GM19035 (cell line): ENCODE measurements at regions not wholly inside any gene's neighbourhood (a gene's known extent, or its start where the extent isn't known, plus 50 kb on each side); places are given as distances from the start of the nearest gene placed in this dataset.
"Not testable (repeated sequence)": the region's sequence is repeated elsewhere in the genome, so short reads cannot be mapped to it uniquely, and the experiment has no call there.

ENCODE experiments used
- ATAC-seq: cut with Tn5 transposase; IDR thresholded peaks from one replicate; pipeline ENCODE4 v1.9.1; 2021; ENCODE audit not compliant: unreplicated experiment

DNA sequence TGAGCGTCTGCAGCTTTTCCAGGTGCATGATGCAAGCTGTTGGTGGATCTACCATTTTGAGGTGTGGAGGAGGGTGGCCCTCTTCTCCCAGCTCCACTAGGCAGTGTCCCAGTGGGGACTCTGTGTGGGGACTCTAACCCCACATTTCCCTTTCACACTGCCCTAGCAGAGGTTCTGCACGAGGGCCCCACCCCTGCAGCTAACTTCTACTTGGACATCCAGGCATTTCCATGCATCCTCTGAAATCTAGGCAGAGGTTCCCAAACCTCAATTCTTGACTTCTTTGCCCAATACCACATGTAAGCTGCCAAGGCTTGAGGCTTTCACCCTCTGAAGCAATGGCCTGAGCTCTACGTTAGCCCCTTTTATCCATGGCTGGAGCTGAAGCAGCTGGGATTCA lies 61.4 kb upstream of the HGFAC start:
- ATAC-seq, result not testable (repeated sequence)

- not testable (repeated sequence) for ATAC-seq
Measured at GRCh38 chr4:3381208-3381607, 60.6 kb upstream of the HGFAC start.

GRCh38 chr4:3382251-3382650 lies 59.5 kb upstream of the HGFAC start:
- ATAC-seq, result no peak

DNA sequence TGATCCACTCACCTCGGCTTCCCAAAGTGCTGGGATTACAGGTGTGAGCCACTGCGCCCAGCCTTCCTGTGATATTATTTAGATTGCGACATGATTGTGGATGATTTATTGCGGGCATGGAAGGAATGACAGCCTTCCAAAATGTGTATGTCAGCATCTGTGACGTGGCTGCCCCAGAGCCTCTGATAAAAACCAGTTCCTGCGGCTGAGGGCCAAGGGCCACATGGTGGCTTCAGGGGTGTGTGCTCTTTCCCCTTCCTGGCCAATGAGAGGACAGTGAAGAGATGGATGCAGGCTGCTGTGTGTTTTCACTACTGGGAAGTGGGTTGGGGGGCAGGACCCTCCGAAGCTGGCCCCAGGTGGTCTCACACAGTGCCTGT lies 57.4 kb upstream of the HGFAC start:
- ATAC-seq, result no peak

GRCh38 chr4:3384771-3385710 lies 56.7 kb upstream of the HGFAC start:
- no peak for ATAC-seq

DNA sequence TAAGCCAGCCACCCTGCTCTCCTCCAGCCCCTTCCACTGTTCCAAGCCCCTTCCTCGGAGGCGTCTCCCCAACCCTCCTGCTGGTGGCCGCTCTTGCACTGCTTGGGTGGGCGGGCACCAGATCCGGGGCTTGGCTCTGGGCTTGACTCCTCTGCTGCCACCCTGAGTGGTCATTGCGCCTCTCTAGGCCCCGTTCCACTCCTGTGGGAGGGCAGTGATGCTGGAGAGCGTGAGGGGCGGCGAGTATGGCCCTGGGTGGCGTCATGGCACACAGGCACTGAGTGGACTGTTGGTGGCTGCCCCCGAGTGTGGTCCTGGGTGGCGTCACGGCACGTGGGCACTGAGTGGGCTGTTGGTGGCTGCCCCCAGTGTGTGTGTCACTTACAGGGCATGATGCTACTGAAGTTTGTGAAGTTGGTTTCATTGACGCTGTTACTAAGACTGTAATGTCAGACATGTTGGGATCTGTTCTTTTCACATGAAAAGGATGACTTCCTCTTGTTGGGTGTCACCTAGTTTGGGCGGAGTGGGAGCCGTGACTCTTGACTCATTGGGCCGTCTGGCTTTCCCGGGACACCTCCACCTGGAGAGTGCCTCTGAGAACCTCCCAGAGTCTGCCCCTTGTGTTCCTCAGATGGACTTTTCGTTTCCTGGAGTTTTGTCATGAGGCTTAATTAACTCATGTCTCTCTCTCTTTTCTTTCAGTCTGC lies 55.9 kb upstream of the HGFAC start:
- no peak for ATAC-seq

DNA sequence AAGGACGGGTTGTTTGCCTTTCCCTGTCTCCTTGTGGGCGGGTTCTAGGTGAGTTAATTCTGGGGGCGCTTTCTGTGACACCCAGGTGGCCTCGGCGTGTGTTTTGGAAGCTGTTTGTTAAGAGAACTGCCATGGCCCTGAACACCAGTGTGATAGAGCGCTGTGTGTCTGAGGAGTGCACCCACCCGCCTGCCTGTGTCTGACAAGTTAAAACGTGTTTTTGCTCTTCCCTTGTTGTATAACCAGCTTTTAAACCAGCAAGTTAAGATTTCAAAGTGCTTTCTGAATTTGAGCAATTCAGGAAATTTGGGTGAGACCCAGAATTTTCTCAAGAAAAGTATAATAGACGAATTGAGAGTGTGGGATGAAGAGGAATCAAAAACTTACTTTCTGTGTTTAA lies 55.2 kb upstream of the HGFAC start:
- ATAC-seq, result no peak

DNA sequence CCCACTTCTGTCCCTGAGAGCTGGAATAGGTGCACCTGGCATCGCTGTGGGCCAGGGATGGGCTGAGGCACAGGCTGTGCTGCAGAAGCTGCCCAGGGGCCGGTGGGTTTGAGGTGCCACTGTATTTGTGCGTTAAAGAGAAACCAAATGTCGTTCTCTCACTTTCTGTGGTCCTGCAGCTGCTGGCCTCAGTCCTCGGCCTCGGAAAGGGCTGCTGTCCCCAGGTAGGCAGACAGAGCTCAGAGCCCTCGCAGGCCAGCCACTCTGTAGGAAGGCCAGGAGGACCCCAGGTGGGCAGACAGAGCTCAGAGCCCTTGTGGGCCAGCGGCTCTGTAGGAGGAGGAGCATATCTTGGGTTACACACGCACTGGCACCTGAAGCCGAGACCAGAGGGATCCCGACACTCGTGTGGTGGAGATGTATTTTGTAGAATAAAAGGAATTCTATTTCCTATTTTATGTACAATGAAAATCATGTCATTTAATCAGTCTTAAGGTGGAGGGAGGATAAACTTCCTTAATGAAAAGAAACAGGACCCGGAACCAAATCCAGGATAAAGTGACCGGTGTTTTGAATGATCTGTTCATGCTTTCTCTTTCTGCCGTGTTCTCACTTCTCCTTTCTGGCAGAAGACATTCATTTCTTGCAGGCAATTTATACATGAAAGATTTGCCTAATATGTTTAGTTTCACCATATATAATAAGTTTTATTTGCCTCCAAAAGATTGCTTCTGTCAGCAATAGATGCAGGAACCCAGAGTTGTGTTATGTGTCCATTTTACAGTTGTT lies 54.4 kb upstream of the HGFAC start:
- peak; percentile 67 for ATAC-seq

DNA sequence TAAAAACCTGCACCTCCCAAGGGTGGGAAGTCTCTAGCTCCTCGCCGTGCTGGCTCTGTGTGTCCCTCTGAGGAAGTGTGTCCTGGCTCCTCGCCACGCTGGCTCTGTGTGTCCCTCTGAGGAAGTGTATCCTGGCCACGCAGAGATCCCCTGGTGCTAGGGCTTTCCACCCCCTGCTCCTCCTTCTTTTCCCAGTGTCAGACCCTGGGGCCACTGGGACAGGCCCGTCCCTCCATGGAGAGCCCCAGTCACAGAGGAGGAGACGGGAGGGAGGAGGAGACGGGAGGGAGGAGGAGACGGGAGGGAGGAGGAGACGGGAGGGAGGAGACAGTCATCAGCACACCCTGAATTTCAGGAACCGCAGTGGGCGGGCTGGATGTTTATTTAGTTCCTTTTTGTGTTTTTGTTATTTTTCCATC lies 53.8 kb upstream of the HGFAC start:
- ATAC-seq, result peak; percentile 25

GRCh38 chr4:3388471-3389232 lies 53.1 kb upstream of the HGFAC start:
- peak; percentile 59 for ATAC-seq

DNA sequence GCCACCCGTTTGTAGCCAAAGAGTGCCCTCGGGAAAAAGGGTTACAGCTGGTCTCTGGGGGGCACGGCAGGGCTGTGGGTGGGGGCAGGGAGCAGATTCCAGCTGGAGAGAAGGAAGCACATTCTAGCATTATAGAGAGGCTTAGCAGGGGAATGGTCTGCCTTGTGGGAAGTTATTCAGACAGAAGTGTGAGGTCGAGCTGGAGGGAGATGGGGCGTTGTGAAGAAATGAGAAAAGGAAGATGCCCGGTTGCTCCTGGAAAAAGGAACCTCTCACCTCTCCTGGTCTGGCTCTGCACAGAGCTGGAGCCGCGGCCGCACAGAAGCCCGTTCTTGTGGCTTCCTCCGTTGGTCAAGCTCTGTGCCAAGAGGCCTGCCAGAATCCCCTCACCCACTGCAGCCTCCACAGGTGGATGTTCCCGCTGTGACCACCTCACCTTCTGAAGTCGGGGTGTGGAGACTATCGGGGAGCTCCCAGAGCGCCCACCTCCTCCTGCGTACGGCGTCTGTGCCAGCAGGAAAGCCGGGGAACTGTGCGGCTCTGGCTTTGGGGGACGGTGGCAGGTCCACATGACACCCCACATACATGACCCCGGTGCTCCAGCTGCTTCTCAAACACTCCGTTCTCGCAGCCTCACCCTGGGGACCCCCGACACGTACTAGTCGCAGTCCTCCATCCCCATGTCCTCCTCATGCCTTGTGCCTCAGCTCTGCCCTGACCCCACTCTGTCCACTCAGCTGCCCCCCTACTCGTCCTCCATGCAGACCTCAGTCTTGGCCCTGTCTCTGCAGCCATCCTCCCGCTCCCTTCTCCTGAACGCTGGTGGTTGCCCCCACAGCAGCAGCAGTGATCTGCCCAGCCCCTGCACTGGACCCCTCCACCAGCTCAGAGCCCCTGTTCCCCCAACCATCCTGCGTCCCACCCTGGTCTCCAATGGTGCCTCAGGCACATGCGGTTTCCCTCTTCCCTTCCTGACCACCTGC lies 52.2 kb upstream of the HGFAC start:
- ATAC-seq, result no peak

- ATAC-seq, result no peak
Measured at GRCh38 chr4:3390288-3390811, 51.4 kb upstream of the HGFAC start.

GRCh38 chr4:3391422-3391821 lies 50.3 kb upstream of the HGFAC start:
- ATAC-seq, result no peak
